Activated CD4-positive, alpha-beta T cell treated with anti-CD3 and anti-CD28 coated beads, Interleukin-2, amount 50 U/mL, for 4 hours (primary cell): ENCODE measurements at regions not wholly inside any gene's neighbourhood (a gene's known extent, or its start where the extent isn't known, plus 50 kb on each side); places are given as distances from the start of the nearest gene placed in this dataset.
"Not testable (repeated sequence)": the region's sequence is repeated elsewhere in the genome, so short reads cannot be mapped to it uniquely, and the experiment has no call there.

Source experiments
- DNase-seq, 2 experiments: peaks; one replicate each; pipeline ENCODE4 v3.0.0-alpha.2; 2020

- not testable (repeated sequence) for DNase-seq
Measured at GRCh38 chr15:44849701-44850403, 106.6 kb upstream of the TERB2 start.

GRCh38 chr15:44853304-44853950 lies 103.1 kb upstream of the TERB2 start:
- DNase-seq, result peak; percentile 47 to 57

- not testable (repeated sequence) for DNase-seq
Measured at GRCh38 chr15:44854696-44855095, 101.8 kb upstream of the TERB2 start.

- DNase-seq, result not testable (repeated sequence)
Measured at GRCh38 chr15:44856284-44856683, 100.2 kb upstream of the TERB2 start.

GRCh38 chr15:44857164-44857710 lies 99.2 kb upstream of the TERB2 start:
- not testable (repeated sequence) for DNase-seq

GRCh38 chr15:44859088-44859487 lies 97.4 kb upstream of the TERB2 start:
- DNase-seq, result not testable (repeated sequence)

- DNase-seq, result not testable (repeated sequence)
Measured at GRCh38 chr15:44860168-44860567, 96.3 kb upstream of the TERB2 start.

- DNase-seq, result no peak
Measured at GRCh38 chr15:44861439-44861910, 95.0 kb upstream of the TERB2 start.

- no peak for DNase-seq
Measured at GRCh38 chr15:44861917-44862316, 94.6 kb upstream of the TERB2 start.

- not testable (repeated sequence) for DNase-seq
Measured at GRCh38 chr15:44862866-44863265, 93.6 kb upstream of the TERB2 start.

GRCh38 chr15:44868100-44868499 lies 88.4 kb upstream of the TERB2 start:
- DNase-seq, result not testable (repeated sequence)

- not testable (repeated sequence) for DNase-seq
Measured at GRCh38 chr15:44870125-44870524, 86.4 kb upstream of the TERB2 start.

- no peak for DNase-seq
Measured at GRCh38 chr15:44873103-44873502, 83.4 kb upstream of the TERB2 start.

- DNase-seq, result no peak
Measured at GRCh38 chr15:44879066-44879465, 77.4 kb upstream of the TERB2 start.

GRCh38 chr15:44882499-44882968 lies 74.0 kb upstream of the TERB2 start:
- no peak for DNase-seq

GRCh38 chr15:44883199-44883877 lies 73.1 kb upstream of the TERB2 start:
- no peak for DNase-seq

- not testable (repeated sequence) for DNase-seq
Measured at GRCh38 chr15:44898890-44899651, 57.4 kb upstream of the TERB2 start.

GRCh38 chr15:44899775-44900174 lies 56.7 kb upstream of the TERB2 start:
- DNase-seq, result not testable (repeated sequence)

GRCh38 chr15:44900796-44901195 lies 55.7 kb upstream of the TERB2 start:
- not testable (repeated sequence) for DNase-seq

GRCh38 chr15:44903281-44903680 lies 53.2 kb upstream of the TERB2 start:
- not testable (repeated sequence) for DNase-seq

GRCh38 chr15:44904651-44905340 lies 51.7 kb upstream of the TERB2 start:
- DNase-seq, result not testable (repeated sequence)
